ENCODE measurements at regions not wholly inside any gene's neighbourhood (a gene's known extent, or its start where the extent isn't known, plus 50 kb on each side); places are given as distances from the start of the nearest gene placed in this dataset.

DNA sequence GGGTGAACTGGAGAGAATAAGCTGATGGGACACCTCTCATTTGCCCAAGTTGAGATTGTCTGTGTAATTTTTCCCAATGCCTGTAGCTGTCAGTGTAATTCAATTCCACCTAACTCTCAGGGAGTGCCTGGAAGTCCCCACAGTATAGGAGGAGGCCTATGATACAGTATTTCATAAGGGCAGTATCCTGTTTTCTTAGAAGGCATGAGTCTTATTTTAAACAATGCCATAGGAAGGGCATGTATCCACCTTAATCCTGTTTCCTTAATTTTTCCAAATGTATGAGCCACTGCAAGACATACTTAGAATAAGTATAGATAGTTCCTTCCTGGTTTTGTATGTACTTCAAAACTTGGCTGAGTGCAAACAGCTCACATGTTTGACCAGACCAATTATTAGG lies 226.6 kb upstream of the USP9Y start:
- H3K36me3 ChIP-seq: no peaks in the 10 kb centered on the region
- no peaks in the 10 kb centered on the region for H3K27me3 ChIP-seq
- no peak overlapping the region for H3K27ac ChIP-seq
- ATAC-seq: no peak
- no peak overlapping the region for H3K4me3 ChIP-seq
- intact Hi-C loops (cut with DNase I; ENCODE audit: low total_unique reads): no loop called here
- no peak for DNase-seq
- H3K4me1 ChIP-seq: no peaks in the 10 kb centered on the region
- in situ Hi-C loops (cut with MboI; ENCODE audit: low sequenced_read_pairs in 4 of 4): no loop called here
- H3K9me3 ChIP-seq: no peaks in the 10 kb centered on the region
- TF ChIP-seq, protein P1, sequence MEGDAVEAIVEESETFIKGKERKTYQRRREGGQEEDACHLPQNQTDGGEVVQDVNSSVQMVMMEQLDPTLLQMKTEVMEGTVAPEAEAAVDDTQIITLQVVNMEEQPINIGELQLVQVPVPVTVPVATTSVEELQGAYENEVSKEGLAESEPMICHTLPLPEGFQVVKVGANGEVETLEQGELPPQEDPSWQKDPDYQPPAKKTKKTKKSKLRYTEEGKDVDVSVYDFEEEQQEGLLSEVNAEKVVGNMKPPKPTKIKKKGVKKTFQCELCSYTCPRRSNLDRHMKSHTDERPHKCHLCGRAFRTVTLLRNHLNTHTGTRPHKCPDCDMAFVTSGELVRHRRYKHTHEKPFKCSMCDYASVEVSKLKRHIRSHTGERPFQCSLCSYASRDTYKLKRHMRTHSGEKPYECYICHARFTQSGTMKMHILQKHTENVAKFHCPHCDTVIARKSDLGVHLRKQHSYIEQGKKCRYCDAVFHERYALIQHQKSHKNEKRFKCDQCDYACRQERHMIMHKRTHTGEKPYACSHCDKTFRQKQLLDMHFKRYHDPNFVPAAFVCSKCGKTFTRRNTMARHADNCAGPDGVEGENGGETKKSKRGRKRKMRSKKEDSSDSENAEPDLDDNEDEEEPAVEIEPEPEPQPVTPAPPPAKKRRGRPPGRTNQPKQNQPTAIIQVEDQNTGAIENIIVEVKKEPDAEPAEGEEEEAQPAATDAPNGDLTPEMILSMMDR (IDR thresholded peaks at IDR 0.05 in 4 of 5, conservative IDR thresholded peaks at IDR 0.05 in 1 of 5): no peak
- no peak for TF ChIP-seq POLR2A (IDR thresholded peaks at IDR 0.05)

DNA sequence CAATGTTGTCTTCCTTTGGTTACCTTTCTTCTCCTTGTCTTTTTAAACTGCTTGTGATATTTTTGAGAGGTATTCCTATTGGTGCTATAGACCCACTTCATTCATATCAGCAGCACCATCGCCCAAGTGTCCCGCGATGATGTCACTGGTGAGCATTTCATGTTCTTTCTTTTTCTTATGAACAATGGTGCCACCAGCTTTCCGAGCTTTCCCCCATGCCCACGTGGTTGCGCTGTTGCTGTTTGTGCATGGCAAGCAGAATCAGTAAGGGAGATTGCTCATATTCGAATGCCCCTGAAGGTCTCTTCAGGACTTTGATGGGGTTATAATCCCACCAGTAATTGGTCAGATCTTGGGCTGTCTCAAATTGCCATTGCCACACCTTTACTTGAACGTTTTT lies 221.6 kb upstream of the USP9Y start:
- ATAC-seq: no peak

DNA sequence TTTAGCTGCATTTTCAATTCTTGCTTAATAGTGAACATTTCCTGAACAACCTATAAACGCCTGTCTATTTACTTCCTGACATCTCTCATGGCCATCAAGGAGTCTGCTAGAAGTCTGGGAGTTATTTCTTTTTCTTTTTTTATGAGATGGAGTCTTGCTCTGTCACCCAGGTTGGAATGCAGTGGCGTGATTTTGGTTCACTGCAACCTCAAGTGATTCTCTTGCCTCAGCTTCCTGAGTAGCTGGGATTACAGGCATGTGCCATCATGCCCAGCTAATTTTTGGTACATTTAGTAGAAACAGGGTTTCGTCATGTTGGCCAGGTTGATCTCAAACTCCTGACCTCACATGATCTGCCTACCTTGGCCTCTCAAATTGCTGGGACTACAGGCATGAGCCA lies 217.6 kb upstream of the USP9Y start:
- Histone ChIP-seq H3K36me3 (no peaks in the 10 kb centered on the region), H3K4me3 (no peak overlapping the region), H3K27ac (no peak overlapping the region), H3K27me3 (no peaks in the 10 kb centered on the region), H3K9me3 (no peaks in the 10 kb centered on the region), H3K4me1 (no peaks in the 10 kb centered on the region)
- no peak for TF ChIP-seq POLR2A (IDR thresholded peaks at IDR 0.05)
- TF ChIP-seq, protein P1 (IDR thresholded peaks at IDR 0.05 in 4 of 5, conservative IDR thresholded peaks at IDR 0.05 in 1 of 5): no peak
- intact Hi-C loops (cut with DNase I; ENCODE audit: low total_unique reads): no loop called here
- in situ Hi-C loops (cut with MboI; ENCODE audit: low sequenced_read_pairs in 4 of 4): no loop called here
- DNase-seq (no peak), ATAC-seq (no peak)

More for the DNA sequence above, 221.6 kb upstream of the USP9Y start:
- Histone ChIP-seq H3K36me3 (no peaks in the 10 kb centered on the region), H3K9me3 (no peaks in the 10 kb centered on the region), H3K4me1 (no peaks in the 10 kb centered on the region), H3K27ac (no peak overlapping the region), H3K27me3 (no peaks in the 10 kb centered on the region), H3K4me3 (no peak overlapping the region)
- in situ Hi-C loops (cut with MboI; ENCODE audit: low sequenced_read_pairs in 4 of 4): no loop called here
- DNase-seq: no peak
- TF ChIP-seq, protein P1 (IDR thresholded peaks at IDR 0.05 in 4 of 5, conservative IDR thresholded peaks at IDR 0.05 in 1 of 5): no peak
- no peak for TF ChIP-seq POLR2A (IDR thresholded peaks at IDR 0.05)
- intact Hi-C loops (cut with DNase I; ENCODE audit: low total_unique reads): no loop called here

DNA sequence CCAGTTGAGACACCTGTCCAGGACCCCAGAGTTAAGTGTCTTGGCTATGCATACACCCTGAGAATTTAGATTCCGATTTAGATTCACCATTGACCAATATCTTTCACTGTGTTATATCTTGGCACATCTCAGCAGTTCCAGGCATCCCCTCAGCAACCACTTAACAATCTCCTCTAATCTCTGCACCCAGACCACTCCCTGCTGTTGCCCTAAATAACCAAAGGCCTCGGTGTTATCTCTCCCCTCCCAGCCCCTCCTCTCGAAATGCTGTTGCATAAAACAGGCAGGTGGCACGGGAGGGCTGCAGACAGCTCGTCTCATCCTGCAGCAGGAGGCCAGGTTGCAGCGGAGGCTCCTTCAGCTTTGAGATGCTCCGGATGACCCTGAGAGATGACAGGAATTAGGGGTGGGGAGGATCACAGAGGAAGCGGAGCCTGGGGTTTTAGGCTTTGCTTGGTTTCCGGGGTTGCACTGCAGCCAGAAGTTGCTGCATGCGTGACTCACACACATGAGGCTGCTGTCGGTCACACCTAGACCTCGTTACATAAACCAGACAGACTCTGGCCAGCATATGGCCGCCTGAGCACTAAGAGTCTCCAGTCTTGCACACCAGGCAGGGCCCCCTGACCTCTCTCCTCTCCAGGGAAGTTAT lies 210.3 kb upstream of the USP9Y start:
- H3K9me3 ChIP-seq: no peaks in the 10 kb centered on the region
- H3K27ac ChIP-seq: no peak overlapping the region
- ATAC-seq (no peak), DNase-seq (peak in 1 of 2 donors; percentile 14)
- no peaks in the 10 kb centered on the region for H3K27me3 ChIP-seq
- in situ Hi-C loops (cut with MboI; ENCODE audit: low sequenced_read_pairs in 4 of 4) (no loop called here), intact Hi-C loops (cut with DNase I; ENCODE audit: low total_unique reads) (no loop called here)
- no peak overlapping the region for H3K4me3 ChIP-seq
- H3K36me3 ChIP-seq: no peaks in the 10 kb centered on the region
- H3K4me1 ChIP-seq: no peaks in the 10 kb centered on the region
- TF ChIP-seq, protein P1 (IDR thresholded peaks at IDR 0.05 in 4 of 5, conservative IDR thresholded peaks at IDR 0.05 in 1 of 5): no peak
- no peak for TF ChIP-seq POLR2A (IDR thresholded peaks at IDR 0.05)

DNA sequence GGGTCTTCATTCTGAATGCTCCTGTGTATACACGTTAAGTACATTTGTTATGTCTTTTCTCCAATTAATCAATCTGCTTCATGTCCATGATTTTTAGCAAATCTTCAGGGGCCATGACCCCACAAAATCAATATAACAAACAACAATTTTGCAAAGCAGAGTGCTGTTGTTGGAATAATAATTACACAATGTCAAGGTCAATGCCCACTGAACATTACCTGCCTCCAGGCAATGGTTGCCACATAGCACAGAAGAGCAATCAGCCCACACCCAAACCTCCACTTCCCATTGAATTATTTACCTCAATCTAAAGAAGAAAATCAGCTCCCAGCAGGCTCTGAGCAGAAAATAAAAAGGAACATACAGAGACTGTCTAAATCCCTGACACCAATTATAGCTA lies 208.8 kb upstream of the USP9Y start:
- no peak overlapping the region for H3K4me3 ChIP-seq
- intact Hi-C loops (cut with DNase I; ENCODE audit: low total_unique reads): no loop called here
- H3K27ac ChIP-seq: no peak overlapping the region
- H3K4me1 ChIP-seq: no peaks in the 10 kb centered on the region
- H3K9me3 ChIP-seq: no peaks in the 10 kb centered on the region
- no peak for DNase-seq
- TF ChIP-seq, protein P1 (IDR thresholded peaks at IDR 0.05 in 4 of 5, conservative IDR thresholded peaks at IDR 0.05 in 1 of 5): no peak
- TF ChIP-seq POLR2A (IDR thresholded peaks at IDR 0.05): no peak
- H3K27me3 ChIP-seq: no peaks in the 10 kb centered on the region
- no peak for ATAC-seq
- H3K36me3 ChIP-seq: no peaks in the 10 kb centered on the region
- in situ Hi-C loops (cut with MboI; ENCODE audit: low sequenced_read_pairs in 4 of 4): no loop called here

All from gastrocnemius medialis (tissue), 4 donors.